ENCODE measurements at regions not wholly inside any gene's neighbourhood (a gene's known extent, or its start where the extent isn't known, plus 50 kb on each side); places are given as distances from the start of the nearest gene placed in this dataset.

- no peak for TF ChIP-seq POLR2A (IDR thresholded peaks at IDR 0.05)
- no peak for TF ChIP-seq CTCF (IDR thresholded peaks at IDR 0.05)
Observed at GRCh38 chr12:72753571-72753970, 481.4 kb downstream of the TRHDE start.

Data from testis (tissue), 2 donors.